ENCODE measurements at regions not wholly inside any gene's neighbourhood (a gene's known extent, or its start where the extent isn't known, plus 50 kb on each side); places are given as distances from the start of the nearest gene placed in this dataset.

- DNase-seq (ENCODE audit: low read depth in 2 of 2) = no peak
Observed at GRCh38 chr15:62545467-62546227, 380.6 kb upstream of the C2CD4B start.

GRCh38 chr15:62546628-62547027, 381.5 kb upstream of the C2CD4B start:
- DNase-seq (ENCODE audit: low read depth in 2 of 2) = no peak

- DNase-seq (ENCODE audit: low read depth in 2 of 2) = no peak
Observed at GRCh38 chr15:62547584-62547983, 382.5 kb upstream of the C2CD4B start.

GRCh38 chr15:62549345-62549970, 384.4 kb upstream of the C2CD4B start:
- DNase-seq (ENCODE audit: low read depth in 2 of 2) = no peak

GRCh38 chr15:62550106-62550505, 385.0 kb upstream of the C2CD4B start:
- no peak for DNase-seq (ENCODE audit: low read depth in 2 of 2)

- DNase-seq (ENCODE audit: low read depth in 2 of 2) = no peak
Observed at GRCh38 chr15:62552444-62552843, 387.4 kb upstream of the C2CD4B start.

GRCh38 chr15:62553911-62554563, 389.0 kb upstream of the C2CD4B start:
- no peak for DNase-seq (ENCODE audit: low read depth in 2 of 2)

- no peak for DNase-seq (ENCODE audit: low read depth in 2 of 2)
Observed at GRCh38 chr15:62558640-62559380, 393.7 kb upstream of the C2CD4B start.

GRCh38 chr15:62559381-62559733, 394.3 kb upstream of the C2CD4B start:
- no peak for DNase-seq (ENCODE audit: low read depth in 2 of 2)

GRCh38 chr15:62561059-62561519, 396.0 kb upstream of the C2CD4B start:
- DNase-seq (ENCODE audit: low read depth in 2 of 2) = no peak

GRCh38 chr15:62561571-62561970, 396.5 kb upstream of the C2CD4B start:
- no peak for DNase-seq (ENCODE audit: low read depth in 2 of 2)

GRCh38 chr15:62564886-62565633, 400.0 kb upstream of the C2CD4B start:
- DNase-seq (ENCODE audit: low read depth in 2 of 2) = no peak

- no peak for DNase-seq (ENCODE audit: low read depth in 2 of 2)
Observed at GRCh38 chr15:62565634-62566026, 400.5 kb upstream of the C2CD4B start.

- DNase-seq (ENCODE audit: low read depth in 2 of 2) = no peak
Observed at GRCh38 chr15:62566248-62566647, 401.2 kb upstream of the C2CD4B start.

GRCh38 chr15:62567501-62567900, 402.4 kb upstream of the C2CD4B start:
- no peak for DNase-seq (ENCODE audit: low read depth in 2 of 2)

- DNase-seq (ENCODE audit: low read depth in 2 of 2) = no peak
Observed at GRCh38 chr15:62568004-62568403, 402.9 kb upstream of the C2CD4B start.

GRCh38 chr15:62568702-62569101, 403.6 kb upstream of the C2CD4B start:
- no peak for DNase-seq (ENCODE audit: low read depth in 2 of 2)

GRCh38 chr15:62569460-62570404, 404.6 kb upstream of the C2CD4B start:
- DNase-seq (ENCODE audit: low read depth in 2 of 2) = no peak

- no peak for DNase-seq (ENCODE audit: low read depth in 2 of 2)
Observed at GRCh38 chr15:62570405-62570783, 405.3 kb upstream of the C2CD4B start.

- DNase-seq (ENCODE audit: low read depth in 2 of 2) = no peak
Observed at GRCh38 chr15:62571072-62571471, 406.0 kb upstream of the C2CD4B start.
